Stomach (tissue), 4 donors: ENCODE measurements at regions not wholly inside any gene's neighbourhood (a gene's known extent, or its start where the extent isn't known, plus 50 kb on each side); places are given as distances from the start of the nearest gene placed in this dataset.

Source experiments
- EP300 ChIP-seq: sonication (generic); formaldehyde crosslinking; IDR thresholded peaks from one replicate; pipeline ENCODE4 v1.6.1; 2017; ENCODE audit warnings: antibody characterized with exemption
- POLR2A ChIP-seq, 4 donors: fragments of 450-650 bp; IDR thresholded peaks; one replicate each; pipeline ENCODE4 v1.6.1; 2016; ENCODE audit warnings: antibody characterized with exemption in 4 of 4, control low read depth in 2 of 4, mild to moderate bottlenecking in 1 of 4, moderate library complexity in 1 of 4
- POLR2AphosphoS5 ChIP-seq, 3 donors: sonication (generic); formaldehyde crosslinking; IDR thresholded peaks; one replicate each; pipeline ENCODE4 v1.6.1; 2016; ENCODE audit warnings: antibody characterized with exemption in 3 of 3
- TF ChIP-seq, protein P1 (sequence below), 7 experiments: fragments of 450-650 bp in 4 of 7; fragments of 200-600 bp in 3 of 7; sonication (generic) in 3 of 7; IDR thresholded peaks; one replicate each; pipeline ENCODE4 v1.5.1; 2016 to 2019; ENCODE audit warnings: antibody characterized with exemption in 7 of 7, control low read depth in 2 of 7, mild to moderate bottlenecking in 1 of 7

- TF ChIP-seq EP300 (no peak), POLR2A (IDR thresholded peaks at IDR 0.05) (no peak), POLR2AphosphoS5 (IDR thresholded peaks at IDR 0.05) (no peak)
- TF ChIP-seq, protein P1, sequence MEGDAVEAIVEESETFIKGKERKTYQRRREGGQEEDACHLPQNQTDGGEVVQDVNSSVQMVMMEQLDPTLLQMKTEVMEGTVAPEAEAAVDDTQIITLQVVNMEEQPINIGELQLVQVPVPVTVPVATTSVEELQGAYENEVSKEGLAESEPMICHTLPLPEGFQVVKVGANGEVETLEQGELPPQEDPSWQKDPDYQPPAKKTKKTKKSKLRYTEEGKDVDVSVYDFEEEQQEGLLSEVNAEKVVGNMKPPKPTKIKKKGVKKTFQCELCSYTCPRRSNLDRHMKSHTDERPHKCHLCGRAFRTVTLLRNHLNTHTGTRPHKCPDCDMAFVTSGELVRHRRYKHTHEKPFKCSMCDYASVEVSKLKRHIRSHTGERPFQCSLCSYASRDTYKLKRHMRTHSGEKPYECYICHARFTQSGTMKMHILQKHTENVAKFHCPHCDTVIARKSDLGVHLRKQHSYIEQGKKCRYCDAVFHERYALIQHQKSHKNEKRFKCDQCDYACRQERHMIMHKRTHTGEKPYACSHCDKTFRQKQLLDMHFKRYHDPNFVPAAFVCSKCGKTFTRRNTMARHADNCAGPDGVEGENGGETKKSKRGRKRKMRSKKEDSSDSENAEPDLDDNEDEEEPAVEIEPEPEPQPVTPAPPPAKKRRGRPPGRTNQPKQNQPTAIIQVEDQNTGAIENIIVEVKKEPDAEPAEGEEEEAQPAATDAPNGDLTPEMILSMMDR (IDR thresholded peaks at IDR 0.05): no peak
These were observed 181.0 kb upstream of the BMP4 start for GRCh38 chr14:54137614-54137961.
